Stomach (tissue), 4 donors: ENCODE measurements at regions not wholly inside any gene's neighbourhood (a gene's known extent, or its start where the extent isn't known, plus 50 kb on each side); places are given as distances from the start of the nearest gene placed in this dataset.
"Not testable (repeated sequence)": the region's sequence is repeated elsewhere in the genome, so short reads cannot be mapped to it uniquely, and the experiment has no call there.

ENCODE experiments used
- EP300 ChIP-seq: sonication (generic); formaldehyde crosslinking; IDR thresholded peaks from one replicate; pipeline ENCODE4 v1.6.1; 2017; ENCODE audit warnings: antibody characterized with exemption
- POLR2A ChIP-seq, 4 donors: fragments of 450-650 bp; IDR thresholded peaks; one replicate each; pipeline ENCODE4 v1.6.1; 2016; ENCODE audit warnings: antibody characterized with exemption in 4 of 4, control low read depth in 2 of 4, mild to moderate bottlenecking in 1 of 4, moderate library complexity in 1 of 4
- POLR2AphosphoS5 ChIP-seq, 3 donors: sonication (generic); formaldehyde crosslinking; IDR thresholded peaks; one replicate each; pipeline ENCODE4 v1.6.1; 2016; ENCODE audit warnings: antibody characterized with exemption in 3 of 3
- TF ChIP-seq, protein P1 (sequence below), 7 experiments: fragments of 450-650 bp in 4 of 7; fragments of 200-600 bp in 3 of 7; sonication (generic) in 3 of 7; IDR thresholded peaks; one replicate each; pipeline ENCODE4 v1.5.1; 2016 to 2019; ENCODE audit warnings: antibody characterized with exemption in 7 of 7, control low read depth in 2 of 7, mild to moderate bottlenecking in 1 of 7

DNA sequence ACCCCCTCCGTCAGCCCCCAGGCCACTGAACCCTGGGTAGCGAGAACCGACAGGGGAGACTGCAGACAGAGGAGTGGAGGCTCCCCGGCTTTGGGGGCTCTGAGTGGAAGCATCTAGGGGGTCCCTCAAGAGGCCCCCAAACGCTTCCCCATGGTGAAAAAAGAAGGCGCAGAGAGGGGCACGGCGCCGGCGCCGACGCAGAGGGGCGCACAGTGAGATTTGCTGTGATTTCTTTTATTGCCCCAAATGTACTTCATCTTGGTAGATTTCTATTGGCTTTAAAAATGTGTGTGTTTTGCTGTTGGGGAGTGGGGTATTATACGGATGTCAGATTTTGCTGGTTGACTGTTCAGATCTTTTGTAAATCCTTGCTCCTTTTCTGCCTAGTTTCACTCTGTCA is 392.9 kb downstream of the GOLGA6L6 start:
- TF ChIP-seq, protein P1, sequence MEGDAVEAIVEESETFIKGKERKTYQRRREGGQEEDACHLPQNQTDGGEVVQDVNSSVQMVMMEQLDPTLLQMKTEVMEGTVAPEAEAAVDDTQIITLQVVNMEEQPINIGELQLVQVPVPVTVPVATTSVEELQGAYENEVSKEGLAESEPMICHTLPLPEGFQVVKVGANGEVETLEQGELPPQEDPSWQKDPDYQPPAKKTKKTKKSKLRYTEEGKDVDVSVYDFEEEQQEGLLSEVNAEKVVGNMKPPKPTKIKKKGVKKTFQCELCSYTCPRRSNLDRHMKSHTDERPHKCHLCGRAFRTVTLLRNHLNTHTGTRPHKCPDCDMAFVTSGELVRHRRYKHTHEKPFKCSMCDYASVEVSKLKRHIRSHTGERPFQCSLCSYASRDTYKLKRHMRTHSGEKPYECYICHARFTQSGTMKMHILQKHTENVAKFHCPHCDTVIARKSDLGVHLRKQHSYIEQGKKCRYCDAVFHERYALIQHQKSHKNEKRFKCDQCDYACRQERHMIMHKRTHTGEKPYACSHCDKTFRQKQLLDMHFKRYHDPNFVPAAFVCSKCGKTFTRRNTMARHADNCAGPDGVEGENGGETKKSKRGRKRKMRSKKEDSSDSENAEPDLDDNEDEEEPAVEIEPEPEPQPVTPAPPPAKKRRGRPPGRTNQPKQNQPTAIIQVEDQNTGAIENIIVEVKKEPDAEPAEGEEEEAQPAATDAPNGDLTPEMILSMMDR (IDR thresholded peaks at IDR 0.05), result not testable (repeated sequence)
- TF ChIP-seq POLR2AphosphoS5 (IDR thresholded peaks at IDR 0.05); POLR2A (IDR thresholded peaks at IDR 0.05); EP300: not testable (repeated sequence)
